Transverse colon (tissue), 4 donors: ENCODE measurements at regions not wholly inside any gene's neighbourhood (a gene's known extent, or its start where the extent isn't known, plus 50 kb on each side); places are given as distances from the start of the nearest gene placed in this dataset.

ENCODE experiments used
- CTCF ChIP-seq, 5 experiments: fragments of 200-600 bp in 3 of 5; fragments of 450-650 bp in 2 of 5; sonication (generic) in 3 of 5; IDR thresholded peaks; 1 replicate in 2 of 5; 2 replicates in 3 of 5; pipeline ENCODE4 v1.5.1; 2016 to 2017; ENCODE audit warnings: antibody characterized with exemption in 5 of 5, inconsistent platforms in 3 of 5, mild to moderate bottlenecking in 2 of 5, moderate library complexity in 1 of 5
- EP300 ChIP-seq: sonication (generic); formaldehyde crosslinking; IDR thresholded peaks from one replicate; pipeline ENCODE4 v1.6.1; 2017; ENCODE audit warnings: antibody characterized with exemption, low read depth
- POLR2A ChIP-seq: fragments of 450-650 bp; IDR thresholded peaks from one replicate; pipeline ENCODE4 v1.6.1; 2016; ENCODE audit warnings: antibody characterized with exemption, mild to moderate bottlenecking, moderate library complexity
- POLR2AphosphoS5 ChIP-seq, 3 donors: sonication (generic); formaldehyde crosslinking; IDR thresholded peaks; one replicate each; pipeline ENCODE4 v1.6.1; 2016; ENCODE audit warnings: antibody characterized with exemption in 3 of 3

GRCh38 chr14:85948153-85948552, 418.2 kb downstream of the FLRT2 start:
- no peak for TF ChIP-seq POLR2A
- no peak for TF ChIP-seq POLR2AphosphoS5 (IDR thresholded peaks at IDR 0.05)
- TF ChIP-seq CTCF (IDR thresholded peaks at IDR 0.05): no peak
- TF ChIP-seq EP300: no peak
